Stimulated activated naive CD8-positive, alpha-beta T cell treated with anti-CD3 and anti-CD28 coated beads, Interleukin-15, Interleukin-2, amounts not matched to agents 100 ng/mL and 50 ng/mL, for 24 hours (primary cell): ENCODE measurements at regions not wholly inside any gene's neighbourhood (a gene's known extent, or its start where the extent isn't known, plus 50 kb on each side); places are given as distances from the start of the nearest gene placed in this dataset.

Source experiments
- H3K27ac Mint-ChIP-seq: one replicate; pipeline ENCODE4 v1.8.0; 2021; ENCODE audit warnings: mild to moderate bottlenecking, mixed read lengths
- H3K27me3 Mint-ChIP-seq: one replicate; pipeline ENCODE4 v1.8.0; 2021; ENCODE audit warnings: mixed read lengths
- H3K36me3 Mint-ChIP-seq: one replicate; pipeline ENCODE4 v1.8.0; 2021; ENCODE audit warnings: low read depth, mixed read lengths
- H3K4me1 Mint-ChIP-seq: one replicate; pipeline ENCODE4 v1.8.0; 2021; ENCODE audit warnings: low read depth, mixed read lengths
- H3K4me3 Mint-ChIP-seq: one replicate; pipeline ENCODE4 v1.8.0; 2021; ENCODE audit warnings: mild to moderate bottlenecking, mixed read lengths
- H3K9me3 Mint-ChIP-seq: one replicate; pipeline ENCODE4 v1.8.0; 2021; ENCODE audit warnings: mixed read lengths

DNA sequence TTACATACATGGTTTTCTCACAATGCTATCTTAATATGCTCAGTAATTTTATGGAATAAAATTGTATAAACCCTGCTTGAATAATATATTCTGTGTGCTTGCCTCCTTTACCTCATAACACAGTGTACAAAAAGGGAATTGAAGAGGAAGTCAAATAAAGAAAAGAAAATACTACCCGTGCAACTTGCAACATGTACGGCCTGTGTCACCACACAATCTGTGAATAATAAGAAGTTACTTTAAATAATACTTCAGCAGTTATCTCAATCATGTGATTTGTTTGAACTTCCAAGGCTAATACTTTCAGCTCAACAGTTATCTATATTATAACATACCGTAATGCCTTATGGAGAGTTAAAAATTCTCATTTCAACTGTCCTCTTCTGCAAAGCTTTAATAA is 58.1 kb upstream of the SATB1 start:
- no peak overlapping the region for H3K27ac Mint-ChIP-seq
- peaks cover 10% of the 10 kb centered on the region for H3K9me3 Mint-ChIP-seq
- peaks cover 27% of the 10 kb centered on the region for H3K36me3 Mint-ChIP-seq
- H3K4me1 Mint-ChIP-seq: peaks cover 23% of the 10 kb centered on the region
- no peak overlapping the region for H3K4me3 Mint-ChIP-seq
- H3K27me3 Mint-ChIP-seq: no peaks in the 10 kb centered on the region

DNA sequence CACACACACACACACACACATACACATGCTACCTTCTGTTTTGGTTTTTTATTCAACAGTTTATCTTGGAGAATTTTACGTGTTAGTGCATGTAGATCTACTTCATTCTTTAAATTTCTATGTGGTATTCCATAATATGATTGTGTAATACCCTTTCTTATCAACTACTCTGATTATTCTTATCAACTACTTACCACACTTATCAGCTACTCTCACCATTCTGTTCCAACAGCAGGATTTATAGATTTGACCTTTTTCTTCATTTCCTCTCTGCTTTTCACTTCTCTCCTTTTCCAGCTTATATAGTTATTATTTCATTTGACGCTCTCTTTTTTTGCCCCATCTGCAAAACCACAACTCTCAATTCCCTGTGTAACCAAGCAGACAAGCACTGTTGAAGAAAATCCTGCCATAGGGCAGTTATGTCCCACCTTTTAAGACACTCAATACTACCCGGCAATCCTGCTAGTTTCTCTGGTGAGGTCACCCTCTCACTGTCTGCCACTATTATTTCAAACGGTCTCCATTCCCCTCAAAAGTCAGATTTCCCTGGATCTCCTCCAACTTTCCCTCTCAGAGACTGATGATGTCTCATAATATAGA is 56.9 kb upstream of the SATB1 start:
- Mint-ChIP-seq H3K9me3 (peaks cover 14% of the 10 kb centered on the region), H3K27ac (no peak overlapping the region), H3K4me3 (no peak overlapping the region), H3K36me3 (peaks cover 29% of the 10 kb centered on the region), H3K4me1 (peaks cover 23% of the 10 kb centered on the region), H3K27me3 (no peaks in the 10 kb centered on the region)

- H3K9me3 Mint-ChIP-seq: peaks cover 4% of the 10 kb centered on the region
- H3K27me3 Mint-ChIP-seq: no peaks in the 10 kb centered on the region
- H3K36me3 Mint-ChIP-seq: peaks cover 29% of the 10 kb centered on the region
- no peak overlapping the region for H3K4me3 Mint-ChIP-seq
- no peak overlapping the region for H3K27ac Mint-ChIP-seq
- peaks cover 23% of the 10 kb centered on the region for H3K4me1 Mint-ChIP-seq
Measured at GRCh38 chr3:18477620-18478019, 52.5 kb upstream of the SATB1 start.
